ENCODE measurements at regions not wholly inside any gene's neighbourhood (a gene's known extent, or its start where the extent isn't known, plus 50 kb on each side); places are given as distances from the start of the nearest gene placed in this dataset.
"Not testable (repeated sequence)": the region's sequence is repeated elsewhere in the genome, so short reads cannot be mapped to it uniquely, and the experiment has no call there.

DNA sequence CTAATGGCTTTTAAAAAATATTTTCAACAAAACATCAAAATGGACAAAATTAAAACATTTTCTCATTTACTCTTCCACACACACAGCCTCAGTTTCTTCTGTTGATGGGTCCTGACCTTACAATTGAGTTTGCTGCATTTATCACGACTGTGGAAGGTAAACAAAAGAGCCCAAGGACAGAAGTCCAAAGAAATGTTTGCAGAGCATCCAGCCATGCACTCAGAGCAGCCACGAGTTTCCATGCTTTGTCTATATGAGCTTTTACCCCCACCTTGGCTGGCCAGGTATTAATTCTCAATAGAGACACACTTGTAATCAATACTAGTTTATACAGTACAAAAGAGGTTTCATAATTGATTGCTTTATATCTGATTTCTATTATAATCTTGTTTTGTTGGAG, 85.0 kb upstream of the WDFY3 start:
- DNase-seq (ENCODE audit: low read depth) (no peak), FAIRE-seq (no peak)
- Mint-ChIP-seq H3K4me1 (ENCODE audit: low read depth, unreplicated experiment) (no peaks in the 10 kb centered on the region), H3K36me3 (ENCODE audit: low read depth, unreplicated experiment) (no peaks in the 10 kb centered on the region), H3K9me3 (ENCODE audit: unreplicated experiment) (peaks cover 4% of the 10 kb centered on the region), H3K4me3 (ENCODE audit: unreplicated experiment) (no peak overlapping the region), H3K27me3 (ENCODE audit: low read depth, unreplicated experiment) (peaks cover 2% of the 10 kb centered on the region), H3K27ac (ENCODE audit: unreplicated experiment) (no peak overlapping the region)
- H3K4me3 ChIP-seq (ENCODE audit: insufficient read depth, low read depth, low read length): no peak overlapping the region
- no peak overlapping the region for H2AFZ ChIP-seq (ENCODE audit: low read depth, low read length)
- H3K36me3 ChIP-seq (ENCODE audit: insufficient read depth, low read length): no peaks in the 10 kb centered on the region
- no peaks in the 10 kb centered on the region for H4K20me1 ChIP-seq (ENCODE audit: insufficient read depth, low read length)
- H3K9me3 ChIP-seq (ENCODE audit: insufficient read depth, low read depth, low read length): no peaks in the 10 kb centered on the region
- TF ChIP-seq, protein P1, sequence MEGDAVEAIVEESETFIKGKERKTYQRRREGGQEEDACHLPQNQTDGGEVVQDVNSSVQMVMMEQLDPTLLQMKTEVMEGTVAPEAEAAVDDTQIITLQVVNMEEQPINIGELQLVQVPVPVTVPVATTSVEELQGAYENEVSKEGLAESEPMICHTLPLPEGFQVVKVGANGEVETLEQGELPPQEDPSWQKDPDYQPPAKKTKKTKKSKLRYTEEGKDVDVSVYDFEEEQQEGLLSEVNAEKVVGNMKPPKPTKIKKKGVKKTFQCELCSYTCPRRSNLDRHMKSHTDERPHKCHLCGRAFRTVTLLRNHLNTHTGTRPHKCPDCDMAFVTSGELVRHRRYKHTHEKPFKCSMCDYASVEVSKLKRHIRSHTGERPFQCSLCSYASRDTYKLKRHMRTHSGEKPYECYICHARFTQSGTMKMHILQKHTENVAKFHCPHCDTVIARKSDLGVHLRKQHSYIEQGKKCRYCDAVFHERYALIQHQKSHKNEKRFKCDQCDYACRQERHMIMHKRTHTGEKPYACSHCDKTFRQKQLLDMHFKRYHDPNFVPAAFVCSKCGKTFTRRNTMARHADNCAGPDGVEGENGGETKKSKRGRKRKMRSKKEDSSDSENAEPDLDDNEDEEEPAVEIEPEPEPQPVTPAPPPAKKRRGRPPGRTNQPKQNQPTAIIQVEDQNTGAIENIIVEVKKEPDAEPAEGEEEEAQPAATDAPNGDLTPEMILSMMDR (IDR thresholded peaks at IDR 0.05; ENCODE audit: insufficient read depth, low read depth, low read length): no peak
- no peak for TF ChIP-seq EZH2 (IDR thresholded peaks at IDR 0.05; ENCODE audit: insufficient read depth, low read length)
- H3K27ac ChIP-seq (ENCODE audit: low read depth, low read length): no peak overlapping the region
- no peak overlapping the region for H3K4me2 ChIP-seq (ENCODE audit: low read length)
- no peaks in the 10 kb centered on the region for H3K79me2 ChIP-seq (ENCODE audit: insufficient read depth, low read length)
- no peaks in the 10 kb centered on the region for H3K4me1 ChIP-seq (ENCODE audit: insufficient read depth, low read length)
- no peaks in the 10 kb centered on the region for H3K27me3 ChIP-seq (ENCODE audit: insufficient read depth, low read length)
- no peak overlapping the region for H3K9ac ChIP-seq (ENCODE audit: low read length)

DNA sequence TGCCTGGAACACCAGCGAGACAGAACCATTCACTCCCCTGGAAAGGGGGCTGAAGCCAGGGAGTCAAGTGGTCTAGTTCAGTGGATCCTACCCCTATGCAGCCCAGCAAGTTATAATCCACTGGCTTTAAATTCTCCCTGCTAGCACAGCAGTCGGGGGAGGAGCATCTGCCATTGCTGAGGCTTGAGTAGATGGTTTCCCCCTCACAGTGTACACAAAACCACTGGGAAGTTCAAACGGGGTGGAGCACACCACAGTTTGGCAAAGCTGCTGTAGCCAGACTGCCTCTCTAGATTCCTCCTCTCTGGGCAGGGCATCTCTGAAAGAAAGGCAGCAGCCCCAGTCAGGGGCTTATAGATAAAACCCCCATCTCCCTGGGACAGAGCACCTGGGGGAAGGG, 88.4 kb upstream of the WDFY3 start:
- not testable (repeated sequence) for H3K36me3 Mint-ChIP-seq (ENCODE audit: low read depth, unreplicated experiment); DNase-seq (ENCODE audit: low read depth); H3K4me3 ChIP-seq (ENCODE audit: insufficient read depth, low read depth, low read length); FAIRE-seq; H3K4me2 ChIP-seq (ENCODE audit: low read length); H3K36me3 ChIP-seq (ENCODE audit: insufficient read depth, low read length); H3K27me3 ChIP-seq (ENCODE audit: insufficient read depth, low read length); H3K27me3 Mint-ChIP-seq (ENCODE audit: low read depth, unreplicated experiment); H3K4me1 ChIP-seq (ENCODE audit: insufficient read depth, low read length); H3K27ac Mint-ChIP-seq (ENCODE audit: unreplicated experiment); H3K4me3 Mint-ChIP-seq (ENCODE audit: unreplicated experiment); H3K9me3 ChIP-seq (ENCODE audit: insufficient read depth, low read depth, low read length); H3K9me3 Mint-ChIP-seq (ENCODE audit: unreplicated experiment); H2AFZ ChIP-seq (ENCODE audit: low read depth, low read length); H3K27ac ChIP-seq (ENCODE audit: low read depth, low read length); H4K20me1 ChIP-seq (ENCODE audit: insufficient read depth, low read length); H3K79me2 ChIP-seq (ENCODE audit: insufficient read depth, low read length); H3K4me1 Mint-ChIP-seq (ENCODE audit: low read depth, unreplicated experiment); H3K9ac ChIP-seq (ENCODE audit: low read length)

GRCh38 chr4:85058551-85058950, 92.1 kb upstream of the WDFY3 start:
- Histone ChIP-seq H3K27me3 (ENCODE audit: insufficient read depth, low read length) (no peaks in the 10 kb centered on the region), H3K4me2 (ENCODE audit: low read length) (no peak overlapping the region), H3K79me2 (ENCODE audit: insufficient read depth, low read length) (no peaks in the 10 kb centered on the region), H2AFZ (ENCODE audit: low read depth, low read length) (no peak overlapping the region), H3K36me3 (ENCODE audit: insufficient read depth, low read length) (no peaks in the 10 kb centered on the region), H3K27ac (ENCODE audit: low read depth, low read length) (no peak overlapping the region), H3K9ac (ENCODE audit: low read length) (no peak overlapping the region), H4K20me1 (ENCODE audit: insufficient read depth, low read length) (no peaks in the 10 kb centered on the region), H3K9me3 (ENCODE audit: insufficient read depth, low read depth, low read length) (no peaks in the 10 kb centered on the region), H3K4me1 (ENCODE audit: insufficient read depth, low read length) (no peaks in the 10 kb centered on the region), H3K4me3 (ENCODE audit: insufficient read depth, low read depth, low read length) (no peak overlapping the region)
- Mint-ChIP-seq H3K4me1 (ENCODE audit: low read depth, unreplicated experiment) (no peaks in the 10 kb centered on the region), H3K9me3 (ENCODE audit: unreplicated experiment) (peaks cover 2% of the 10 kb centered on the region), H3K27me3 (ENCODE audit: low read depth, unreplicated experiment) (no peaks in the 10 kb centered on the region), H3K36me3 (ENCODE audit: low read depth, unreplicated experiment) (no peaks in the 10 kb centered on the region), H3K4me3 (ENCODE audit: unreplicated experiment) (no peak overlapping the region), H3K27ac (ENCODE audit: unreplicated experiment) (no peak overlapping the region)
- DNase-seq (ENCODE audit: low read depth) (peak; percentile 8), FAIRE-seq (no peak)
- TF ChIP-seq, protein P1 (IDR thresholded peaks at IDR 0.05; ENCODE audit: insufficient read depth, low read depth, low read length): no peak
- no peak for TF ChIP-seq EZH2 (IDR thresholded peaks at IDR 0.05; ENCODE audit: insufficient read depth, low read length)
